ENCODE measurements at regions not wholly inside any gene's neighbourhood (a gene's known extent, or its start where the extent isn't known, plus 50 kb on each side); places are given as distances from the start of the nearest gene placed in this dataset.

DNA sequence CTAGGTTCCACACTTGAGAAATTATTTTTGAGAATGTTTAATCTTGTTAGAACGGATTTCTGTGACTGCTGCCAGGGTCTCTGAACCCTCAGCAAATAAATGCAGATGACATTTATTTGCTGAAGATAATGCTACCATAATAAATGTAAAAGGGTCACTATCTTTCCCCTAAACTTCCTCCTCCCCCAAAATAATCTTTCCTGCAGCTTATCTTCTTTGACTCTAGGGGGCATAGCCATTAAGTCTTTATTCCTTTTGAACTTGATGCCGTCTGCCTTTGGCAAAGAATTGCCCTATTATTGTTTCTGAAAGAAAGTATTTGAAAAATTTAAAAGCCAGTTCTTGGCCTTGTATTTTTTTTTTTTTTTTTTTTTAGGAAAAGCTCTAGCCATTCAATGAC lies 63.6 kb upstream of the ACSL3 start:
- DNase-seq (ENCODE audit: low read depth in 2 of 2): peak in 1 of 2 donors; percentile 42

DNA sequence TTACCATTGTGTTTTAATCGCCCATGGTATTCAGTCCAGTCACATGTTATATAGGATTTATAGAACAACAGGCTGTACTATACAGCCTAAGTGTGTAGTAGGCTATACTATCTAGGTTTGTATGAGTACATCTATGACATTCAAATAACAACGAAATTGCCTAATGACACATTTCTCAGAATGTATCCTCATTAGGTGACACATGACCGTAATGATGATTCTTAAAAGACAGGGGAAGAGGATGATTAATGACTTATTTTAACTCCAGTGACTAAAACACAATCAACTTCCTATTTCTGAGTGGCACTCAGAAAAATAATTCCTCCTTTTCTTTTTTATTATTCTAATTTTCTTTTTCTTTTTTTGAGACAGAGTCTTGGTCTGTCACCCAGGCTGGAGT lies 63.0 kb upstream of the ACSL3 start:
- no peak for DNase-seq (ENCODE audit: low read depth in 2 of 2)

DNA sequence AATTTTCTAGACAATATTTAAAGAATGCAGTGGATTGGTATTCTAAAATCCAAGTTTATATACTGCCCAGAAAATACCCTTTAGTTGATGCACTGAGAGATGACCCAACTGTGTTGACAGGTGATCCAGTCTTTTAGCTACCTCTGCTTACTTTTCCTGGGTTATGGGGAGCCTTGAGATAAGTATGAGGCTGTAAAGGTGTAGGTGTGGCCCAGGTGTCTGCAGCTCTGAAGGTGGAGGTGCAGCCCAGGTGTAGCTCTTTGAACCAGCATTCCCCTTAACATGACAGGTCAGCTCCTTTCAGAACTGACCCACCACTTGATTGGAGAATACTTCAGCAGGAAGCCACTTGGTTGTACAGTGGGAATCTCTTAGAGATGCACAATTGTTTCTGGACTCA lies 62.3 kb upstream of the ACSL3 start:
- DNase-seq (ENCODE audit: low read depth in 2 of 2): no peak

DNA sequence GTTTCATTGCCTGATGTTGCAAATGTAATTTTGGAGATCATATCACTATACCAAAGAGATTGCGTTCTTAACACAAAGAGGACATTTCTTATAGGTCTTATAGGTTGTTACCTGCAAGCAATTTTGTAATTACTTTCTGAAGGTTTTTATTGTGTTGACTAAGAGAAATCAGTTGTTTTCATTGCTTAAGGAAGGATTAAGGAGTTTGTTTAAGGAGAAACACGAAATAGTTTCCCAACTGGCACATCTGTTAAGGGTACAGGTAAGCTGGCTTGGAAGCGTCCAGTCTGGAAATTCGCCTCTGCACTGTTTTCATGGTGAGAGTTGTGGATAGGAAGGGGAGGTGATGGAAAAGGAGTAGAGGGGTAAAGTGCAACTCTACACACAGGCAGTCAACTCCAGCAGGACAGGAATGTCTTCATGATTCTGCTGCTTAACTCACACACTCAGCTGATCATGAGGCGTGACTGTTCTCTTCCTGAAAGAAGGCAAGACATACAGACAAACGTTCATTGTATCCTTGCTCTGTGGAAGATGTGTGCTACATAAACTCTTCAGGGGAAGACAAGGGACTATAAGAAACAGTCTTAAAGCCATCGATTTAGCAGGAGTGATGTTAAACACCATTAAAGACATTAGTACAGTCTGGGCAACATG lies 61.4 kb upstream of the ACSL3 start:
- no peak for DNase-seq (ENCODE audit: low read depth in 2 of 2)

DNA sequence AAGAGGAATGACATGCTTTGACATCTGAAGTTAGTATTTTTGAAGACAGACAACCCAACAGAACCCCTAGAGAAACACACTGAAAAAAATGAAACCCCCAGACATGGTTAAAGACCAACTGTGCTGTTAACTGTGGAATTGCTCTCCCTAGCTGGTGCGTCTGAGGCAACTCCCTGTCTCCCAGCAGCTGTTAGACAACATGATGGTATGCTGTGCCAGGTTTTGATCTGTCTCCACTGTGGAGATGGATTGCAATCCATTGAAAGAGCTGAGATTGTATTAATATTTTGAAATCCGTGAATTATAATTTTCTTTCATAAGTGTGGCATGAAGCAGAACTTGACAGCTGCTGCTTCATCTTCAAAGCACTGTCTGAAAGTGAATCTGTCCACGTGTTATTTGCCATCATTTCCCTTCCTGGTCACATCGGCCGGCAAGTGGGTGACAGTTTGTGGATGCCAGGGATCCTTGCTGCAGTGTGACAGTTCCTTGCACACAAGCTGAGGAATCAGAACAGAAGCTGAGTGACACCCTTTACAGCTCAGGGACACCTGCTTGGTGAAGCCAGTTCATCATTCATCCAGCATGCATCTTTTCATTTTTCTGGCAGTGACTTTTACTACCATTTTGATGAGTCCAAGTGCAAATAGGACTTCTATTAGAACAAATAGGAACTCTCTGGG lies 58.2 kb upstream of the ACSL3 start:
- no peak for DNase-seq (ENCODE audit: low read depth in 2 of 2)

DNA sequence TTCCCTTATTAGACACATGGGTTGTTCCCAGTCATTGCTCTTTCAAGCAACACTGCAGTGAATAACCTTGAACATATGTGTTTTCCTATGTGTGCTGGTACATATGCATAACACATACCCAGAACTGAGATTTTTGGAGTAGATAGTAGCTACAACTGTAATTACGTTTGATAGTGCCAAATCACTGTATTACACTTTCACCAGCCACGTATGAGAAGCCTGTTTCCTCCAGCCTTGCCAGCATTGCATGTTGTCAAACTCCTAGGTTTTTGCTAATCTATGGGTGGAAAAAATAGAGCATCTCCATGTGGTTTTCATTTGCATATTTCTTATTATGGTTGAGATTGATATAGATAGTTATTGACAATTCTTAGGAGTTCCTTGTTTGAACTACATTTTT lies 56.5 kb upstream of the ACSL3 start:
- no peak for DNase-seq (ENCODE audit: low read depth in 2 of 2)

DNA sequence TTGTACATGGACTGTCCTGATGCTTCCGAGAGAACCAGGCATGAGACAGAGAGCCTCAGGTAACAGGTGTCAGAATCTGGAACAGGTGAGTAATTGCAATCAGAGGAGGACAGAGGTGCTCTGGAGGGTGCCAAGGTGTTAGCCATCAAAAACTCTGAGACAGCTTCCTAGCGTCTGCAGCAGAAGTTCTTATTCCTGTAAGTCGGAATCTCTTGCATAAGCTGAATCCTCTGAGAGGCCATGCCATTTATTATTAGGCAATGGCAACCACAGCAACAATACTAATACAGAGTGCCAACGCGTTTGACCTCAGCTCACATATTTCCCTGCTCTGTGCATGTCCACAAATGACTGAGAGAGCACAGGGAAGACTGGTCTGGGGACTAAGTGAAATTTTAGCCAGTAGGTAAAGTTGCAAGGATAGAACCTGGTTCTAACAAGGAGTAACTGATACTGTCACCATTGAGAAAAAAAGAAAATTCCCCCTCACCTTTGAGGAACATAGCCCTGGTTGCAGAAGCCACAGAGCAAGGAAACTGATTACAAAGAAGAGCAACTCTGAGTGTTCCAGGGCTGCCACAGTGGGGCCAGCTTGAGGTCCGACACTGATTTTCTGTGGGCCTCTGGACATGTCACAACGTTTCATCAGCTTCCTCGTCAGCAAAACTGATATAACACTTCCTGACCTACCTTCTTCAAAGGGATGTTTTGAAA lies 55.1 kb upstream of the ACSL3 start:
- no peak for DNase-seq (ENCODE audit: low read depth in 2 of 2)

DNA sequence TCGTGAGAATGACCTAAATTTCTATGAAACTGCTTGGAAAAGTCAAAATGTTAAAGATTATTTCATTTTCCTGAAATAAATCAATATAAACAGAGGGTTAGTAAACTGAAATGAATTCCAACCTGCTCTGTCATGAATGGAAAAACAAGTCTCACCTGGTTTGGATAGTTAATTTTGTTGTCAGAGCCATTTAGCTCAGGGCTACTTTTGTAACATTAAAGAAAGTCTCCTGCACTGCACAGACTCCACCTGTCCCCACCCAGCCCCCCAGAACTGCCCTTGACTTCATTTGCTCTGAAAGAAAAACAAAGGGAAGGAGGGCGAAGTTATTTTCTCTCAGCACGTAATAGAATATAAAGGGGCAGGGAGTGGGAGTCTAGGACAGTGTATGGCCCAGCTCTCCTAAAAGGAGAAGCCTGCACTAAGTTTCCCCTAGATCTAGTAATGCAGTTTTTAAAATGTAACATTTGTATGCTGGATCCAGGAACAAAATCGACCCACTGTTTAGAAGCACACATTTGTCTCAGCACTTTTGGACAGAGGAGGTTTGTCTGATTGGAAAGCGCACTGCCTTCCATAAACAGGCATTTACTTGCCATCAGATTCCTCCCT lies 54.2 kb upstream of the ACSL3 start:
- DNase-seq (ENCODE audit: low read depth in 2 of 2): no peak

DNA sequence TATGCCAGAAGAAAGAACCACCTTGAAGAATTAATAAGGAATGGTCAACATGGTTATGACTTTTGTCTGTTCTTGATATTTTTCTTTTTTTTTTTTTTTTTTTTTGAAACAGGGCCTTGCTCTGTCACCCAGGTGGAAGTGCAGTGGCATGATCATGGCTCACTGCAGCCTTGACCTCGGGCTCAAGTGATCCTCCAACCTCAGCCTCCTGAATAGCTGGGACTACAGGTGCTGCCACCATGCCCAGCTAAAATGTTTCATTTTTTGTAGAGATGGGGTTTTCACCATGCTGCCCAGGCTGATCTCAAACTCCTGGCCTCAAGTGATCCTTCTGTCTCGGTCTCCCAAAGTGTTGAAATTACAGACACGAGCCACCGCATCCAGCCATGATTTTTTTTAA lies 53.4 kb upstream of the ACSL3 start:
- no peak for DNase-seq (ENCODE audit: low read depth in 2 of 2)

DNA sequence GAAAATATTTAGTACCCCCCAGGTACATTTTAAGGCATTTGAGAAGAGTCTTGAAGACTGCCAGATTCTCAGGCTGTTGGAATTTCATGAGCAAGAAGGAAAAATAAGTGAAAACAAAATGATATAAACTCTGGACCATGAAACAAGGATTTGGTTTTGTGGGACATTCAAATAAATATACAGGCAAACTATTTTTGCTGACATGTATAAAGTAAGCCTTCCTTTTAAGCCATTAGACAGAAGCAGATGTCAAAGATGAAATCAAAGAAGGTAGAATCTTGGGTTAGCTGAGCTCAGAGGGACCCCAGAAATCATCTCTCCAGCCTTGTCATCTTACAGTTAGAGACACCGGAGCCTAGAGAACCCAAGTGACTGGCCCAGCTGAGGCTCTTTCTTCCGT lies 51.3 kb upstream of the ACSL3 start:
- no peak for DNase-seq (ENCODE audit: low read depth in 2 of 2)

DNA sequence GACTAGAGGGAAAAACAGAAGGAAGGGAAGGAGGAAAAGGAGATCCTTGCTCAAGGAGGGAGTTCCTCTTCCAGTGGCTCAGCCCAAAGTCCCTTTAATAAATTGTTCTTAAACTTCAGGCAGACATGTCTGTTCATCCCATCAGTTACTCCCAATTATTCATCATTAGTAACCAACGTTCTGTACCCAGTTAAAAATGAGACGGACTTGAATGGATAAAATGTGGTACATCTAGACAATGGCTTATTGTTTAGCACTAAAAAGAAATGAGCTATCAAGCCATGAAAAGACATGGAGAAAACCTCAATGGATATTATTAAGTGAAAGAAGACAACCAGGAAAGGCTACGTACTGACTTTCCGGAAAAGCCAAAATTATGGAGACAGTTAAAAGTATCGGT lies 50.8 kb upstream of the ACSL3 start:
- no peak for DNase-seq (ENCODE audit: low read depth in 2 of 2)

Data from dermis microvascular lymphatic vessel endothelial cell (primary cell).